ENCODE measurements at regions not wholly inside any gene's neighbourhood (a gene's known extent, or its start where the extent isn't known, plus 50 kb on each side); places are given as distances from the start of the nearest gene placed in this dataset.
"Not testable (repeated sequence)": the region's sequence is repeated elsewhere in the genome, so short reads cannot be mapped to it uniquely, and the experiment has no call there.

GRCh38 chr1:232333419-232333767, 296.5 kb downstream of the SIPA1L2 start:
- no peaks in the 10 kb centered on the region for H3K4me1 ChIP-seq (ENCODE audit: control insufficient read depth in 1 of 2, insufficient read depth in 2 of 2, low read depth in 1 of 2, low read length in 1 of 2)
- H3K27ac ChIP-seq (ENCODE audit: low read depth in 2 of 2, low read length in 1 of 2), result no peak overlapping the region
- no peaks in the 10 kb centered on the region for H4K20me1 ChIP-seq (ENCODE audit: insufficient read depth)
- WGBS (ENCODE audit: low lambda C conversion rate), result 69% methylated on average over 5 of the region's 5 CpGs
- no peak overlapping the region for H2AFZ ChIP-seq (ENCODE audit: low read depth)
- TF ChIP-seq TEAD4 (IDR thresholded peaks at IDR 0.05; ENCODE audit: borderline replicate concordance, insufficient read depth), result no peak
- no peak for TF ChIP-seq CHD2 (IDR thresholded peaks at IDR 0.05; ENCODE audit: low read length, partially characterized antibody)
- no peak for TF ChIP-seq RAD21 (IDR thresholded peaks at IDR 0.05; ENCODE audit: low read length)
- no peak overlapping the region for H3K4me3 ChIP-seq (ENCODE audit: low read depth in 2 of 2, low read length in 1 of 2)
- CTCF ChIA-PET, result interaction anchor here (0.7 kb wide), 1 partner anchor 456 kb away, joined by 3 read pairs; no protein-coding TSS in a partner anchor
- no peak overlapping the region for H3K4me2 ChIP-seq
- no peaks in the 10 kb centered on the region for H3K36me3 ChIP-seq (replicated peaks in 1 of 2; ENCODE audit: control insufficient read depth in 1 of 2, insufficient read depth in 2 of 2, low read length in 1 of 2)
- H3F3A ChIP-seq (replicated peaks; ENCODE audit: insufficient read depth), result no peaks in the 10 kb centered on the region
- no peak for DNase-seq
- no peaks in the 10 kb centered on the region for H3K27me3 ChIP-seq (ENCODE audit: insufficient read depth)
- POLR2A ChIA-PET, result no interaction called here
- H3K9me3 ChIP-seq, result no peaks in the 10 kb centered on the region
- no peaks in the 10 kb centered on the region for H3K9me2 ChIP-seq
- no peak overlapping the region for H3K9ac ChIP-seq
- H3K79me2 ChIP-seq (ENCODE audit: insufficient read depth), result no peaks in the 10 kb centered on the region

- H3K9me2 ChIP-seq; H3F3A ChIP-seq (replicated peaks; ENCODE audit: insufficient read depth); H3K36me3 ChIP-seq (replicated peaks in 1 of 2; ENCODE audit: control insufficient read depth in 1 of 2, insufficient read depth in 2 of 2, low read length in 1 of 2); H3K9ac ChIP-seq; H3K27ac ChIP-seq (ENCODE audit: low read depth in 2 of 2, low read length in 1 of 2); DNase-seq; H3K9me3 ChIP-seq; H2AFZ ChIP-seq (ENCODE audit: low read depth); POLR2A ChIA-PET; CTCF ChIA-PET; H3K4me3 ChIP-seq (ENCODE audit: low read depth in 2 of 2, low read length in 1 of 2); H3K4me2 ChIP-seq; H3K27me3 ChIP-seq (ENCODE audit: insufficient read depth); H4K20me1 ChIP-seq (ENCODE audit: insufficient read depth); H3K79me2 ChIP-seq (ENCODE audit: insufficient read depth); H3K4me1 ChIP-seq (ENCODE audit: control insufficient read depth in 1 of 2, insufficient read depth in 2 of 2, low read depth in 1 of 2, low read length in 1 of 2): not testable (repeated sequence)
- WGBS (ENCODE audit: low lambda C conversion rate), result 59% methylated on average over 6 of the region's 9 CpGs
Observed at GRCh38 chr1:232332710-232333418, 297.1 kb downstream of the SIPA1L2 start.

DNA sequence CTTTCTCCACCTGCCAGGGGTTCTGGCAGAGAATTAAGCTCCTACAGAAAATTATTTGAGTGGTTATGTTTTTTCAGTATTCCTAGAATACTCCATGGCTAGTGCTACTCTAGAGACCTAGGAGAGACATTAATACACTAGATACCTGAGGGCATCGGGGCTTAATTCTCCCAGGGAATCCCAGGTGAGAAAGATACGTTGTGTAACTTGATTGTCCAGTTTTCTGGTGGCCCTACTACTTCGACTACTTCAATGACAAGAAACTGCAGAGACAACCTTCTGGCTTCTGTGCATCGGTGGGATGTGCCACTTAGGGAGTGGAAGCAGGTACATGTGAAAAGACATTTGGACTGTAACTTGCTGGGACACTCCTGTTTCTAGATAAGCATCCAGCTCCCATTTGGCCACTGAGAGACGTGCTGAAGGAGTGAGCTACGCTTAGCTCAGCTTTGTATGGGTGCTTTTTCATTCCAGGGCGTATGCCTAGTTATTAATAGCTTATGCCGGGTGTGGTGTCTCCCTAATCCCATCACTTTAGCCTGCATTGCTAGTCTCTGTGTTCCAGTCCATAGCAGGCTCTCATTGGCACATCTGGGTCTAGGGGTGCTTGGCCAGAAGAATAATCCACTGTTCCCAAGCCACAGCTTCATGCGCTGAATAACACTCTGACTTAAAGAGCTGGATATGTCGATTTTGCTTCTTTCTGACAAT, 300.7 kb downstream of the SIPA1L2 start:
- POLR2A ChIA-PET, result no interaction called here
- no peak for DNase-seq
- no peak for TF ChIP-seq SMC3 (IDR thresholded peaks at IDR 0.05; ENCODE audit: low read depth, low read length)

More for the DNA sequence above, 300.7 kb downstream of the SIPA1L2 start:
- H3F3A ChIP-seq (replicated peaks; ENCODE audit: insufficient read depth), result no peaks in the 10 kb centered on the region
- CTCF ChIA-PET, result no interaction called here
- no peaks in the 10 kb centered on the region for H4K20me1 ChIP-seq (ENCODE audit: insufficient read depth)
- no peaks in the 10 kb centered on the region for H3K27me3 ChIP-seq (ENCODE audit: insufficient read depth)
- H3K9me3 ChIP-seq, result no peaks in the 10 kb centered on the region
- no peaks in the 10 kb centered on the region; a peak in 1 of 4 replicates for H3K4me1 ChIP-seq (ENCODE audit: control insufficient read depth in 1 of 2, insufficient read depth in 2 of 2, low read depth in 1 of 2, low read length in 1 of 2)
- H2AFZ ChIP-seq (ENCODE audit: low read depth), result no peak overlapping the region
- no peak overlapping the region for H3K27ac ChIP-seq (ENCODE audit: low read depth in 2 of 2, low read length in 1 of 2)
- no peaks in the 10 kb centered on the region for H3K36me3 ChIP-seq (replicated peaks in 1 of 2; ENCODE audit: control insufficient read depth in 1 of 2, insufficient read depth in 2 of 2, low read length in 1 of 2)
- no peak overlapping the region for H3K4me3 ChIP-seq (ENCODE audit: low read depth in 2 of 2, low read length in 1 of 2)
- H3K4me2 ChIP-seq, result no peak overlapping the region
- H3K79me2 ChIP-seq (ENCODE audit: insufficient read depth), result no peaks in the 10 kb centered on the region
- no peak overlapping the region for H3K9ac ChIP-seq
- H3K9me2 ChIP-seq, result no peaks in the 10 kb centered on the region
- 47% methylated on average over 10 of the region's 10 CpGs for WGBS (ENCODE audit: low lambda C conversion rate)

Measured in SK-N-SH (cell line).